Forelimb muscle (tissue), 1 donor: ENCODE measurements at regions not wholly inside any gene's neighbourhood (a gene's known extent, or its start where the extent isn't known, plus 50 kb on each side); places are given as distances from the start of the nearest gene placed in this dataset.
"Not testable (repeated sequence)": the region's sequence is repeated elsewhere in the genome, so short reads cannot be mapped to it uniquely, and the experiment has no call there.

Experiments
- DNase-seq: peaks from one replicate; pipeline ENCODE4 v3.0.0-alpha.2; 2013; ENCODE audit warnings: low read depth

- not testable (repeated sequence) for DNase-seq
Observed at GRCh38 chr9:124177522-124177921, 80.2 kb upstream of the NEK6 start.

- DNase-seq, result no peak
Observed at GRCh38 chr9:124179196-124180071, 78.3 kb upstream of the NEK6 start.

GRCh38 chr9:124180557-124180956 lies 77.2 kb upstream of the NEK6 start:
- DNase-seq, result no peak

- no peak for DNase-seq
Observed at GRCh38 chr9:124182741-124183140, 75.0 kb upstream of the NEK6 start.

GRCh38 chr9:124183772-124184171 lies 74.0 kb upstream of the NEK6 start:
- no peak for DNase-seq

- DNase-seq, result no peak
Observed at GRCh38 chr9:124185413-124185812, 72.3 kb upstream of the NEK6 start.

- DNase-seq, result no peak
Observed at GRCh38 chr9:124187311-124187710, 70.4 kb upstream of the NEK6 start.

- DNase-seq, result no peak
Observed at GRCh38 chr9:124188331-124189110, 69.2 kb upstream of the NEK6 start.

GRCh38 chr9:124190761-124191160 lies 67.0 kb upstream of the NEK6 start:
- DNase-seq, result no peak

- no peak for DNase-seq
Observed at GRCh38 chr9:124191691-124192395, 65.9 kb upstream of the NEK6 start.

GRCh38 chr9:124196814-124197176 lies 61.0 kb upstream of the NEK6 start:
- no peak for DNase-seq

GRCh38 chr9:124197177-124198095 lies 60.3 kb upstream of the NEK6 start:
- no peak for DNase-seq

- DNase-seq, result no peak
Observed at GRCh38 chr9:124198331-124198730, 59.4 kb upstream of the NEK6 start.

- no peak for DNase-seq
Observed at GRCh38 chr9:124198948-124199347, 58.8 kb upstream of the NEK6 start.

GRCh38 chr9:124199474-124199873 lies 58.3 kb upstream of the NEK6 start:
- no peak for DNase-seq

- DNase-seq, result no peak
Observed at GRCh38 chr9:124202447-124202971, 55.2 kb upstream of the NEK6 start.

GRCh38 chr9:124205686-124206352 lies 51.9 kb upstream of the NEK6 start:
- no peak for DNase-seq

GRCh38 chr9:124206391-124206790 lies 51.4 kb upstream of the NEK6 start:
- DNase-seq, result no peak
